Right renal cortex interstitium (tissue), 3 donors: ENCODE measurements at regions not wholly inside any gene's neighbourhood (a gene's known extent, or its start where the extent isn't known, plus 50 kb on each side); places are given as distances from the start of the nearest gene placed in this dataset.

Experiments used
- DNase-seq, 3 donors: peaks; one replicate each; pipeline ENCODE4 v3.0.0-alpha.2; 2013; ENCODE audit warnings: low read depth in 3 of 3, low spot score in 2 of 3

- DNase-seq: no peak
Measured at GRCh38 chr4:36394352-36394903, 113.0 kb downstream of the DTHD1 start.

GRCh38 chr4:36399762-36400353 lies 118.4 kb downstream of the DTHD1 start:
- no peak for DNase-seq

- no peak for DNase-seq
Measured at GRCh38 chr4:36402008-36402758, 120.8 kb downstream of the DTHD1 start.

- no peak for DNase-seq
Measured at GRCh38 chr4:36411338-36411737, 129.9 kb downstream of the DTHD1 start.

GRCh38 chr4:36414248-36414647 lies 132.8 kb downstream of the DTHD1 start:
- no peak for DNase-seq

- DNase-seq: no peak
Measured at GRCh38 chr4:36417146-36417545, 135.7 kb downstream of the DTHD1 start.

GRCh38 chr4:36420111-36420679 lies 138.8 kb downstream of the DTHD1 start:
- no peak for DNase-seq

GRCh38 chr4:36422607-36423006 lies 141.2 kb downstream of the DTHD1 start:
- no peak for DNase-seq

- no peak for DNase-seq
Measured at GRCh38 chr4:36426741-36427140, 145.3 kb downstream of the DTHD1 start.

GRCh38 chr4:36427696-36428095 lies 146.3 kb downstream of the DTHD1 start:
- DNase-seq: no peak

- DNase-seq: no peak
Measured at GRCh38 chr4:36432586-36432985, 151.2 kb downstream of the DTHD1 start.

GRCh38 chr4:36439556-36439955 lies 158.1 kb downstream of the DTHD1 start:
- DNase-seq: no peak

- DNase-seq: no peak
Measured at GRCh38 chr4:36445480-36445879, 164.1 kb downstream of the DTHD1 start.

- DNase-seq: no peak
Measured at GRCh38 chr4:36446275-36446674, 164.9 kb downstream of the DTHD1 start.

GRCh38 chr4:36461344-36461743 lies 179.9 kb downstream of the DTHD1 start:
- no peak for DNase-seq

- no peak for DNase-seq
Measured at GRCh38 chr4:36467670-36468069, 186.3 kb downstream of the DTHD1 start.

- no peak for DNase-seq
Measured at GRCh38 chr4:36471903-36472302, 190.5 kb downstream of the DTHD1 start.

GRCh38 chr4:36476135-36476534 lies 194.7 kb downstream of the DTHD1 start:
- DNase-seq: no peak

- DNase-seq: no peak
Measured at GRCh38 chr4:36477861-36478260, 196.4 kb downstream of the DTHD1 start.

- no peak for DNase-seq
Measured at GRCh38 chr4:36485885-36486284, 204.5 kb downstream of the DTHD1 start.

GRCh38 chr4:36489798-36490197 lies 208.4 kb downstream of the DTHD1 start:
- DNase-seq: no peak

GRCh38 chr4:36492041-36492440 lies 210.6 kb downstream of the DTHD1 start:
- no peak for DNase-seq
